Heart left ventricle (tissue), 16 donors: ENCODE measurements at regions not wholly inside any gene's neighbourhood (a gene's known extent, or its start where the extent isn't known, plus 50 kb on each side); places are given as distances from the start of the nearest gene placed in this dataset.

Source experiments
- ATAC-seq, 4 donors: fragments of 200-7000 bp; cut with Tn5 transposase; one replicate each; pipeline ENCODE4 v1.9.1; 2020 to 2022; ENCODE audit warnings: moderate library complexity in 4 of 4, mild to moderate bottlenecking in 3 of 4, moderate number of reproducible peaks in 1 of 4
- DNase-seq, 5 donors: peaks; one replicate each; pipeline ENCODE4 v3.0.0-alpha.2; 2020
- H3K27ac ChIP-seq, 12 donors: fragments of 200-600 bp; sonication (generic) in 4 of 12; one replicate each; pipeline versions ENCODE4 v1.5.0 to v1.8.0; 2016 to 2022; ENCODE audit warnings: mild to moderate bottlenecking in 2 of 12
- H3K27me3 ChIP-seq, 9 donors: fragments of 200-600 bp; sonication (generic) in 2 of 9; one replicate each; pipeline versions ENCODE4 v1.5.1 to v1.8.0; 2016 to 2022; ENCODE audit warnings: mild to moderate bottlenecking in 3 of 9
- H3K36me3 ChIP-seq, 9 donors: fragments of 200-600 bp; sonication (generic) in 2 of 9; one replicate each; pipeline versions ENCODE4 v1.5.0 to v1.8.0; 2018 to 2022; ENCODE audit warnings: mild to moderate bottlenecking in 2 of 9
- H3K4me1 ChIP-seq, 12 donors: fragments of 200-600 bp; sonication (generic) in 4 of 12; one replicate each; pipeline versions ENCODE4 v1.5.0 to v1.8.0; 2016 to 2022; ENCODE audit warnings: mild to moderate bottlenecking in 3 of 12
- H3K4me3 ChIP-seq, 12 donors: fragments of 200-600 bp; sonication (generic) in 4 of 12; one replicate each; pipeline versions ENCODE4 v1.5.0 to v1.8.0; 2017 to 2022; ENCODE audit warnings: mild to moderate bottlenecking in 9 of 12, moderate library complexity in 4 of 12
- H3K9me3 ChIP-seq, 12 donors: fragments of 200-600 bp; sonication (generic) in 4 of 12; one replicate each; pipeline versions ENCODE4 v1.5.0 to v1.8.0; 2016 to 2022; ENCODE audit warnings: mild to moderate bottlenecking in 1 of 12
- POLR2A ChIP-seq, 2 donors: fragments of 450-650 bp; IDR thresholded peaks; one replicate each; pipeline ENCODE4 v1.6.1; 2017; ENCODE audit warnings: antibody characterized with exemption in 2 of 2, mild to moderate bottlenecking in 2 of 2, moderate library complexity in 2 of 2
- WGBS, 4 donors: extraction: QIAGEN DNeasy Blood & Tissue Kit in 2 of 4; methylation state at CpG; one replicate each; pipeline versions ENCODE4 v1.1.5 to v1.1.7; 2013 to 2018; 5-methylcytosine and 5-hydroxymethylcytosine counted together
- intact Hi-C, 10 donors: fragments of 100-400 bp; cut with DNase I; formaldehyde crosslinking; loops; one replicate each; pipeline versions ENCODE4 v1.11.1 to v1.14.2; 2022
- TF ChIP-seq, protein P1 (sequence below), 12 donors: fragments of 200-600 bp; sonication (generic) in 4 of 12; IDR thresholded peaks; one replicate each; pipeline versions ENCODE4 v1.5.0 to v1.8.0; 2018 to 2022; ENCODE audit warnings: antibody characterized with exemption in 12 of 12, mild to moderate bottlenecking in 5 of 12
- donor health status: ischemic (EF 13 %, LVEDD 7.1; RV severe dilation, severe dysfunction).
- donor health status: healthy with polysubstance abuse.
- donor health status: DM: no; HTN: yes; CAD: no.
- donor health status: DM: no; HTN: no; CAD: no.
- donor health status: ischemic (EF 25% LVEDD 6.9; RV normal size, moderate dysfunction).
- donor health status: ischemic (EF 25% LVEDD 5.7; RV mildly dilated, moderate dysfunction).
- donor health status: healthy.
- donor health status: DM: yes; HTN: yes; CAD: no.
- donor health status: ischemic (EF 35%, LVEDD 5.7; RV mildly dilated, moderate dysfunction).
- donor health status: nonischemic (EF 11% LVEDD 7.7; RV severe dilation, severe dysfunction).
- donor health status: DM: yes; HTN: yes; CAD: no.
- donor health status: PGD.
- donor health status: ischemic (EF 29% LVEDD 5.4; RV normal size, mild dysfunction).
- donor health status: nonischemic (EF 23%, LVEDD 6.1; RV moderate dilation, normal function).

DNA sequence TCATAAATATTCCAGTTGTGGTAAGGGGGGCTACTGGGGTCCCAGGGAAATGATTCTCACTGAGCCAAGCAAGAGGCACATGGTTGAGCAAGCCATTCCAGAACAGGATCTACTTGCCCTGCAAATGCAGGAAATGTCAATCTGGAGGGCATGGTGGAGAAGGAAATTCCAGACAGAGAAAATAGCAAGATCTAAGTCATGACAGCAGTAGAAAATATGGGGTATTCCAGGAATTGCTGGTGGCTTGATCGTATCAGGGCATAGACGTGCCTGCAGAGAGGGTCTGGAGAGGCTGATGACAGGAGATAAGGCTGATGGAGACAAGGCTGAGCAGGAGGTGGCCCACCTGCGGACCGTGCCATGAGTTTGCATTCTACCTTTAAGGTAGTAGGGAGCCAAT, 566.3 kb upstream of the CADM1 start:
- 32 to 65% (median 52%) methylated on average over 4 of the region's 4 CpGs for WGBS, 4 donors
- Histone ChIP-seq H3K27ac (no peak overlapping the region), H3K4me1 (peaks cover 0 to 9% (median 0%) of the 10 kb centered on the region in 12 donors), H3K9me3 (no peaks in the 10 kb centered on the region), H3K27me3 (peaks cover 0 to 27% (median 0%) of the 10 kb centered on the region in 9 donors), H3K4me3 (no peak overlapping the region), H3K36me3 (no peaks in the 10 kb centered on the region)
- intact Hi-C loops = no loop called here
- ATAC-seq (no peak), DNase-seq (no peak)
- TF ChIP-seq, protein P1, sequence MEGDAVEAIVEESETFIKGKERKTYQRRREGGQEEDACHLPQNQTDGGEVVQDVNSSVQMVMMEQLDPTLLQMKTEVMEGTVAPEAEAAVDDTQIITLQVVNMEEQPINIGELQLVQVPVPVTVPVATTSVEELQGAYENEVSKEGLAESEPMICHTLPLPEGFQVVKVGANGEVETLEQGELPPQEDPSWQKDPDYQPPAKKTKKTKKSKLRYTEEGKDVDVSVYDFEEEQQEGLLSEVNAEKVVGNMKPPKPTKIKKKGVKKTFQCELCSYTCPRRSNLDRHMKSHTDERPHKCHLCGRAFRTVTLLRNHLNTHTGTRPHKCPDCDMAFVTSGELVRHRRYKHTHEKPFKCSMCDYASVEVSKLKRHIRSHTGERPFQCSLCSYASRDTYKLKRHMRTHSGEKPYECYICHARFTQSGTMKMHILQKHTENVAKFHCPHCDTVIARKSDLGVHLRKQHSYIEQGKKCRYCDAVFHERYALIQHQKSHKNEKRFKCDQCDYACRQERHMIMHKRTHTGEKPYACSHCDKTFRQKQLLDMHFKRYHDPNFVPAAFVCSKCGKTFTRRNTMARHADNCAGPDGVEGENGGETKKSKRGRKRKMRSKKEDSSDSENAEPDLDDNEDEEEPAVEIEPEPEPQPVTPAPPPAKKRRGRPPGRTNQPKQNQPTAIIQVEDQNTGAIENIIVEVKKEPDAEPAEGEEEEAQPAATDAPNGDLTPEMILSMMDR (IDR thresholded peaks at IDR 0.05) = no peak
- no peak for TF ChIP-seq POLR2A (IDR thresholded peaks at IDR 0.05)

DNA sequence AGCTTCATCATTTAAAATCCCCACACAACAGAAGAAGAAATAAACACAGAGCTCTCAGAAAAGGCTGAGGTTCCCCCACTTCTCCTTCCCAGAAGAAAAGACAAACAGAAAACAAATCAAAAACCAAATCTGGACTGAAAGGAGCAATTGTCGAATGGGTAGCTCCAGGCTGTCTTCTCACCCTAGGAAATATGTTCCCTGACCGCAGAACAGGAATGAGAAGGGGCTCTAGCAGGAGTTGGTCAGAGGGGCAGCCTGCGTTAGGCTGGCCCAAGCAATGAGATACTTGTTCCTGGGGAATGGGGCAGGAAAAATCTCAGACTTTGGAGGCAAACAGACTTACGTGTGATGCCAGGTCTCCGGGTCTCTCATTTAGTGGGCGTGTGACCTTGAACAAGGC, 562.6 kb upstream of the CADM1 start:
- DNase-seq (no peak), ATAC-seq (no peak)
- intact Hi-C loops = no loop called here
- peaks cover 0 to 10% (median 0%) of the 10 kb centered on the region in 9 donors for H3K27me3 ChIP-seq
- TF ChIP-seq, protein P1 (IDR thresholded peaks at IDR 0.05) = no peak
- no peak for TF ChIP-seq POLR2A (IDR thresholded peaks at IDR 0.05)
- H3K9me3 ChIP-seq = no peaks in the 10 kb centered on the region
- no peak overlapping the region for H3K4me3 ChIP-seq
- WGBS, 4 donors = 92 to 95% (median 94%) methylated on average over 6 of the region's 6 CpGs
- H3K36me3 ChIP-seq = no peaks in the 10 kb centered on the region
- H3K4me1 ChIP-seq = peaks cover 0 to 12% (median 4%) of the 10 kb centered on the region in 12 donors
- no peak overlapping the region for H3K27ac ChIP-seq

DNA sequence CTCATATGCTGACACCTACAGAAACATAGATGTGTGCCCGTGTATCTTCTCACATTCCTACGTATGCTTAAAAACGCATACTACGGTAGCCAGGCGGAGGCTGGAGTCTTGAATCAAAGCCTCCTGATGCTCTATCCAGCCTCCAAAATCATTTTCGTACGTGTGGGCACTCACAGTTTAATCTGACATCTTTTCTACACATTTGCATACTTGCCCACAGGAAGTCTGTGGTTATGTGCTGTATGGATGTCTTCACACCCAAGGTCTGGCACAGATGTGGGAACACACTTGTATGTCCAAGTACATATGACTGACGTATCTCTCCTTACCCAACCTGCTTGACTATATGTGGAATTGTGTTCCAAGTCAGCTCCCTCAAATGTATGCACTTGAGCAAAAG, 561.8 kb upstream of the CADM1 start:
- no peaks in the 10 kb centered on the region for H3K36me3 ChIP-seq
- TF ChIP-seq, protein P1 (IDR thresholded peaks at IDR 0.05) = no peak
- no peak for TF ChIP-seq POLR2A (IDR thresholded peaks at IDR 0.05)
- no peak overlapping the region for H3K4me3 ChIP-seq
- H3K4me1 ChIP-seq = peaks cover 0 to 12% (median 4%) of the 10 kb centered on the region in 12 donors
- no peaks in the 10 kb centered on the region for H3K9me3 ChIP-seq
- H3K27ac ChIP-seq = no peak overlapping the region
- ATAC-seq = no peak
- no peak for DNase-seq
- intact Hi-C loops = no loop called here
- H3K27me3 ChIP-seq = peaks cover 0 to 6% (median 0%) of the 10 kb centered on the region in 9 donors
- WGBS, 4 donors = 91 to 96% (median 93%) methylated on average over 8 of the region's 8 CpGs

DNA sequence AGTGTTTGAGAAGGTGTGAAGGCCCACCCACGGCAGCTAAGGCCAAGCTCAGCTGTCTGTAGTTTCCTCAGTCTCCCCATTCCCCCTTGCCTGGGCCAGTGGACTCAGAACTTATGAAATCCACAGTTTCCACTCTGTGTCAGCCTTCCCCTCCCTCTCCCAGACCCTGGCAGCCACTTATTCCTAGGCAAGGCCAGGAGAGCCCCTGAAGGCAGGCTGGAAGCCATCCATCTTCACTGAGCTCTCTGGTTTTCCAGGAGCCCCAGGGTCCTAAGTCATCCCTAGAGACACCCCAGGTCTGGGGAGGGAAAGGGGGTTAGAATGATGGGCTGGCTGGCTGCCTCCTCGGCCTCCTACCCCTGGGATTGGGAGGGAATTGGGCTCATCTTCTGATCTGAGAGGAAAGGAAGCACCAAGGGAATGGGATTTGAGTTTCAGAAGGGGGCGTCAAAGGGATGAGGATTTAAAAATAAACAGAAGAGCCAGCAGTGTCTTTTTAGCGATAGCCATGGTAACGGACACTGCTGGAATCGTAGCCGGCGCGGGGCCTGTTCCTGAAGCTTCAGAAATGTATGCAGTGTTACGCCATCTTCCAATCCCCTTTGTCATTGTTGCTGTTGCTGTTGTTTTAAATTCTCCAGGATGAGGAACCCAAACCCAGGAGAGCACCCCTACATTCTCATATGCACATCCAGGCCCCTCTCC, 561.1 kb upstream of the CADM1 start:
- peaks cover 0 to 6% (median 0%) of the 10 kb centered on the region in 9 donors for H3K27me3 ChIP-seq
- DNase-seq (no peak), ATAC-seq (no peak)
- peaks cover 0 to 12% (median 4%) of the 10 kb centered on the region in 12 donors for H3K4me1 ChIP-seq
- intact Hi-C loops = no loop called here
- no peaks in the 10 kb centered on the region for H3K36me3 ChIP-seq
- TF ChIP-seq POLR2A (IDR thresholded peaks at IDR 0.05) = no peak
- TF ChIP-seq, protein P1 (IDR thresholded peaks at IDR 0.05) = no peak
- H3K9me3 ChIP-seq = no peaks in the 10 kb centered on the region
- H3K4me3 ChIP-seq = no peak overlapping the region
- WGBS, 4 donors = 85 to 91% (median 86%) methylated on average over 10 of the region's 10 CpGs
- H3K27ac ChIP-seq = no peak overlapping the region
